ENCODE measurements at regions not wholly inside any gene's neighbourhood (a gene's known extent, or its start where the extent isn't known, plus 50 kb on each side); places are given as distances from the start of the nearest gene placed in this dataset.
"Not testable (repeated sequence)": the region's sequence is repeated elsewhere in the genome, so short reads cannot be mapped to it uniquely, and the experiment has no call there.

DNA sequence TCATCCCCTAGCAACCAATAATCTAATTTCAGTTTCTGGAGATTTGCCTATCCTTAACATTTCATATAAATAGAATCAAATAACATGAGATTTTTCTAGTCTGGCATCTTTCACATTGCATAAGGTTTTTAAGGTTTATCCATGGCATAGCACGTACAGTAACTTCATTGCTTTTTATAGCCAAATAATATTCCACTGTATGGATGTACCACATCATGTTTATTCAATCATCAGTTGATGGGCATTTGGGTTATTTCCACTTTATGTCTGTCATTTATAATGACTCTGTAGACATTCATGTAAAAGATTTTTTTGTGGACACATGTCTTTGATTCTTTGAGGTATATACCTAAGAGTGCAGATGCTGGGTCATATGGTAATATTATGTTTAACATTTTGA is 1052.6 kb downstream of the DNAJB9 start:
- BruUV-seq (replicated peaks), result no TSS peak
- TF ChIP-seq, protein P1, sequence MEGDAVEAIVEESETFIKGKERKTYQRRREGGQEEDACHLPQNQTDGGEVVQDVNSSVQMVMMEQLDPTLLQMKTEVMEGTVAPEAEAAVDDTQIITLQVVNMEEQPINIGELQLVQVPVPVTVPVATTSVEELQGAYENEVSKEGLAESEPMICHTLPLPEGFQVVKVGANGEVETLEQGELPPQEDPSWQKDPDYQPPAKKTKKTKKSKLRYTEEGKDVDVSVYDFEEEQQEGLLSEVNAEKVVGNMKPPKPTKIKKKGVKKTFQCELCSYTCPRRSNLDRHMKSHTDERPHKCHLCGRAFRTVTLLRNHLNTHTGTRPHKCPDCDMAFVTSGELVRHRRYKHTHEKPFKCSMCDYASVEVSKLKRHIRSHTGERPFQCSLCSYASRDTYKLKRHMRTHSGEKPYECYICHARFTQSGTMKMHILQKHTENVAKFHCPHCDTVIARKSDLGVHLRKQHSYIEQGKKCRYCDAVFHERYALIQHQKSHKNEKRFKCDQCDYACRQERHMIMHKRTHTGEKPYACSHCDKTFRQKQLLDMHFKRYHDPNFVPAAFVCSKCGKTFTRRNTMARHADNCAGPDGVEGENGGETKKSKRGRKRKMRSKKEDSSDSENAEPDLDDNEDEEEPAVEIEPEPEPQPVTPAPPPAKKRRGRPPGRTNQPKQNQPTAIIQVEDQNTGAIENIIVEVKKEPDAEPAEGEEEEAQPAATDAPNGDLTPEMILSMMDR (IDR thresholded peaks at IDR 0.05; ENCODE audit: unreplicated experiment), result no peak
- no peak for DNase-seq
- Mint-ChIP-seq H3K4me1 (ENCODE audit: low read depth, unreplicated experiment) (no peaks in the 10 kb centered on the region), H3K27me3 (ENCODE audit: unreplicated experiment) (no peaks in the 10 kb centered on the region), H3K27ac (ENCODE audit: unreplicated experiment) (no peak overlapping the region), H3K4me3 (ENCODE audit: low read depth, unreplicated experiment) (no peak overlapping the region), H3K36me3 (ENCODE audit: insufficient read depth, unreplicated experiment) (no peaks in the 10 kb centered on the region), H3K9me3 (ENCODE audit: low read depth, unreplicated experiment) (peaks cover 15% of the 10 kb centered on the region)
- CTCF ChIA-PET, result no interaction called here
- intact Hi-C loops (cut with micrococcal nuclease; ENCODE audit: unreplicated experiment), result no loop called here

- intact Hi-C loops (cut with micrococcal nuclease; ENCODE audit: unreplicated experiment); CTCF ChIA-PET; H3K27ac Mint-ChIP-seq (ENCODE audit: unreplicated experiment); H3K9me3 Mint-ChIP-seq (ENCODE audit: low read depth, unreplicated experiment); DNase-seq; H3K27me3 Mint-ChIP-seq (ENCODE audit: unreplicated experiment); H3K4me1 Mint-ChIP-seq (ENCODE audit: low read depth, unreplicated experiment); H3K36me3 Mint-ChIP-seq (ENCODE audit: insufficient read depth, unreplicated experiment); H3K4me3 Mint-ChIP-seq (ENCODE audit: low read depth, unreplicated experiment); BruUV-seq (replicated peaks): not testable (repeated sequence)
Measured at GRCh38 chr7:109632890-109633289, 1063.2 kb downstream of the DNAJB9 start.

DNA sequence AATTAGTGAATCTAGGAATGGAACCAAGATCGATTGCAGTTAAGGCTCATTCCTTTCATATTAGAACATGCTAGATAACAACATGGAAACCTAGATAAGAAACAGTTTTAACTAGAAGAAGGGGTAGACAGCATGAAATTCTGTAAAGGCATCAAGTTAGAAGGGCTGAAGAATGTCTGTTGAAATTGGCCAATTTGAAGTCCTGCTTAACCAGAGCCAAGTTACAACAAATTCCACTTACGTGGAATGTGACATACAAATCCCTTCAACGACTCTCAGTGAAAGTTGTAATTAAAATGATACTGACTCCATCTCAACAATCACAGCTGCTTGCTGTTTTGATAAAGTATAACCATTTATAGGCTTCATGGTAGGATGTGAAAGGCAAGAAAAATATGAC is 1065.7 kb downstream of the DNAJB9 start:
- TF ChIP-seq, protein P1 (IDR thresholded peaks at IDR 0.05; ENCODE audit: unreplicated experiment), result no peak

GRCh38 chr7:109637428-109637990 is 1067.8 kb downstream of the DNAJB9 start:
- TF ChIP-seq, protein P1 (IDR thresholded peaks at IDR 0.05; ENCODE audit: unreplicated experiment), result no peak
- CTCF ChIA-PET, result no interaction called here
- Mint-ChIP-seq H3K9me3 (ENCODE audit: low read depth, unreplicated experiment) (peaks cover 10% of the 10 kb centered on the region), H3K4me1 (ENCODE audit: low read depth, unreplicated experiment) (no peaks in the 10 kb centered on the region), H3K27ac (ENCODE audit: unreplicated experiment) (no peak overlapping the region), H3K36me3 (ENCODE audit: insufficient read depth, unreplicated experiment) (no peaks in the 10 kb centered on the region), H3K4me3 (ENCODE audit: low read depth, unreplicated experiment) (no peak overlapping the region), H3K27me3 (ENCODE audit: unreplicated experiment) (no peaks in the 10 kb centered on the region)
- DNase-seq, result no peak
- no TSS peak for BruUV-seq (replicated peaks)
- intact Hi-C loops (cut with micrococcal nuclease; ENCODE audit: unreplicated experiment), result no loop called here

More for the DNA sequence above, 1065.7 kb downstream of the DNAJB9 start:
- Mint-ChIP-seq H3K27ac (ENCODE audit: unreplicated experiment) (no peak overlapping the region), H3K9me3 (ENCODE audit: low read depth, unreplicated experiment) (peaks cover 9% of the 10 kb centered on the region), H3K36me3 (ENCODE audit: insufficient read depth, unreplicated experiment) (no peaks in the 10 kb centered on the region), H3K4me3 (ENCODE audit: low read depth, unreplicated experiment) (no peak overlapping the region), H3K27me3 (ENCODE audit: unreplicated experiment) (no peaks in the 10 kb centered on the region), H3K4me1 (ENCODE audit: low read depth, unreplicated experiment) (no peaks in the 10 kb centered on the region)
- CTCF ChIA-PET, result no interaction called here
- no peak for DNase-seq
- BruUV-seq (replicated peaks), result no TSS peak
- intact Hi-C loops (cut with micrococcal nuclease; ENCODE audit: unreplicated experiment), result no loop called here

- intact Hi-C loops (cut with micrococcal nuclease; ENCODE audit: unreplicated experiment), result no loop called here
- TF ChIP-seq, protein P1 (IDR thresholded peaks at IDR 0.05; ENCODE audit: unreplicated experiment), result no peak
- no peaks in the 10 kb centered on the region for H3K27me3 Mint-ChIP-seq (ENCODE audit: unreplicated experiment)
- no peaks in the 10 kb centered on the region for H3K36me3 Mint-ChIP-seq (ENCODE audit: insufficient read depth, unreplicated experiment)
- BruUV-seq (replicated peaks), result no TSS peak
- peaks cover 9% of the 10 kb centered on the region for H3K9me3 Mint-ChIP-seq (ENCODE audit: low read depth, unreplicated experiment)
- no peak overlapping the region for H3K27ac Mint-ChIP-seq (ENCODE audit: unreplicated experiment)
- CTCF ChIA-PET, result no interaction called here
- H3K4me3 Mint-ChIP-seq (ENCODE audit: low read depth, unreplicated experiment), result no peak overlapping the region
- H3K4me1 Mint-ChIP-seq (ENCODE audit: low read depth, unreplicated experiment), result no peaks in the 10 kb centered on the region
- no peak for DNase-seq
Measured at GRCh38 chr7:109638321-109638720, 1068.6 kb downstream of the DNAJB9 start.
